Small intestine (tissue), 7 donors: ENCODE measurements at regions not wholly inside any gene's neighbourhood (a gene's known extent, or its start where the extent isn't known, plus 50 kb on each side); places are given as distances from the start of the nearest gene placed in this dataset.

Experiments
- DNase-seq, 2 donors: peaks; one replicate each; pipeline versions ENCODE4 v3.0.0 to v3.0.0-alpha.2; 2013
- FAIRE-seq: peaks from 2 replicates; lab custom pipeline; 2012; peaks lifted over from hg19 to GRCh38; lab: Jason Lieb, UNC
- H3K27ac ChIP-seq, 3 donors: one replicate each; pipeline ENCODE4 v1.5.1; 2013; ENCODE audit warnings: low read length in 2 of 3, mild to moderate bottlenecking in 2 of 3, control low read depth in 1 of 3, inconsistent platforms in 1 of 3, low read depth in 1 of 3, moderate library complexity in 1 of 3
- H3K27me3 ChIP-seq, 3 donors: one replicate each; pipeline ENCODE4 v1.6.1; 2013; ENCODE audit warnings: low read length in 3 of 3, inconsistent platforms in 1 of 3; ENCODE audit not compliant: control insufficient read depth in 3 of 3, insufficient read depth in 3 of 3
- H3K36me3 ChIP-seq, 3 donors: one replicate each; pipeline ENCODE4 v1.6.1; 2013; ENCODE audit warnings: low read length in 3 of 3, inconsistent platforms in 1 of 3, low read depth in 1 of 3, mild to moderate bottlenecking in 1 of 3, moderate library complexity in 1 of 3; ENCODE audit not compliant: control insufficient read depth in 3 of 3, insufficient read depth in 2 of 3
- H3K4me1 ChIP-seq, 3 donors: one replicate each; pipeline ENCODE4 v1.6.1; 2013; ENCODE audit warnings: low read length in 2 of 3, inconsistent platforms in 1 of 3, low read depth in 1 of 3, mild to moderate bottlenecking in 1 of 3, moderate library complexity in 1 of 3; ENCODE audit not compliant: control insufficient read depth in 3 of 3, insufficient read depth in 2 of 3
- H3K4me3 ChIP-seq, 3 donors: one replicate each; pipeline ENCODE4 v1.5.1; 2013; ENCODE audit warnings: low read length in 3 of 3, control low read depth in 1 of 3, inconsistent platforms in 1 of 3, low read depth in 1 of 3, mild to moderate bottlenecking in 1 of 3, moderate library complexity in 1 of 3
- H3K9me3 ChIP-seq, 2 donors: one replicate each; pipeline ENCODE4 v1.6.1; 2013; ENCODE audit warnings: low read depth in 1 of 2, low read length in 1 of 2; ENCODE audit not compliant: control insufficient read depth in 2 of 2, insufficient read depth in 1 of 2
- WGBS, 3 donors: extraction: QIAGEN DNeasy Blood & Tissue Kit; methylation state at CpG; one replicate each; pipeline ENCODE4 v1.1.7; 2013; 5-methylcytosine and 5-hydroxymethylcytosine counted together
- donor health status: healthy with polysubstance abuse.
- donor health status: control.
- donor health status: control.
- donor health status: Bipolar disorder and iron deficiency.
- donor health status: healthy.

- DNase-seq (no peak), FAIRE-seq (no peak)
- Histone ChIP-seq H3K27ac (no peak overlapping the region), H3K27me3 (no peaks in the 10 kb centered on the region), H3K36me3 (no peaks in the 10 kb centered on the region), H3K9me3 (no peaks in the 10 kb centered on the region), H3K4me3 (no peak overlapping the region), H3K4me1 (no peaks in the 10 kb centered on the region)
- WGBS, 3 donors, result 82 to 87% (median 87%) methylated on average over 5 of the region's 5 CpGs
These were observed 222.0 kb downstream of the SH2D4B start for GRCh38 chr10:80759693-80760092.

- 47 to 54% (median 52%) methylated on average over 2 of the region's 2 CpGs for WGBS, 3 donors
- Histone ChIP-seq H3K4me1 (no peaks in the 10 kb centered on the region), H3K36me3 (no peaks in the 10 kb centered on the region), H3K27me3 (no peaks in the 10 kb centered on the region), H3K9me3 (no peaks in the 10 kb centered on the region), H3K27ac (no peak overlapping the region), H3K4me3 (no peak overlapping the region)
- DNase-seq (no peak), FAIRE-seq (no peak)
These were observed 223.2 kb downstream of the SH2D4B start for GRCh38 chr10:80760914-80761371.

- Histone ChIP-seq H3K27ac (no peak overlapping the region), H3K27me3 (no peaks in the 10 kb centered on the region), H3K4me3 (no peak overlapping the region), H3K36me3 (no peaks in the 10 kb centered on the region), H3K9me3 (no peaks in the 10 kb centered on the region), H3K4me1 (no peaks in the 10 kb centered on the region)
- DNase-seq, result no peak
- FAIRE-seq, result no peak
- 30 to 40% (median 31%) methylated on average over 1 of the region's 1 CpG for WGBS, 3 donors
These were observed 230.3 kb downstream of the SH2D4B start for GRCh38 chr10:80767963-80768362.

GRCh38 chr10:80769700-80770160, 232.0 kb downstream of the SH2D4B start:
- Histone ChIP-seq H3K9me3 (no peaks in the 10 kb centered on the region), H3K4me1 (no peaks in the 10 kb centered on the region), H3K36me3 (no peaks in the 10 kb centered on the region), H3K27me3 (no peaks in the 10 kb centered on the region), H3K4me3 (no peak overlapping the region), H3K27ac (no peak overlapping the region)
- FAIRE-seq (no peak), DNase-seq (no peak)
- 32 to 43% (median 41%) methylated on average over 2 of the region's 2 CpGs for WGBS, 3 donors

GRCh38 chr10:80770239-80770638, 232.5 kb downstream of the SH2D4B start:
- Histone ChIP-seq H3K36me3 (no peaks in the 10 kb centered on the region), H3K4me1 (no peaks in the 10 kb centered on the region), H3K9me3 (no peaks in the 10 kb centered on the region), H3K27me3 (no peaks in the 10 kb centered on the region), H3K27ac (no peak overlapping the region), H3K4me3 (no peak overlapping the region)
- 55 to 69% (median 64%) methylated on average over 2 of the region's 2 CpGs for WGBS, 3 donors
- DNase-seq, result no peak
- no peak for FAIRE-seq

- DNase-seq (no peak), FAIRE-seq (no peak)
- Histone ChIP-seq H3K36me3 (no peaks in the 10 kb centered on the region), H3K27me3 (no peaks in the 10 kb centered on the region), H3K9me3 (no peaks in the 10 kb centered on the region), H3K4me1 (no peaks in the 10 kb centered on the region), H3K27ac (no peak overlapping the region), H3K4me3 (no peak overlapping the region)
- 56 to 71% (median 60%) methylated on average over 1 of the region's 1 CpG for WGBS, 3 donors
These were observed 233.6 kb downstream of the SH2D4B start for GRCh38 chr10:80771285-80771684.

GRCh38 chr10:80771902-80772555, 234.3 kb downstream of the SH2D4B start:
- FAIRE-seq, result no peak
- WGBS, 3 donors, result 68 to 78% (median 72%) methylated on average over 10 of the region's 10 CpGs
- Histone ChIP-seq H3K36me3 (no peaks in the 10 kb centered on the region), H3K27ac (no peak overlapping the region), H3K9me3 (no peaks in the 10 kb centered on the region), H3K27me3 (no peaks in the 10 kb centered on the region), H3K4me3 (no peak overlapping the region), H3K4me1 (no peaks in the 10 kb centered on the region)
- DNase-seq, result no peak

- FAIRE-seq, result no peak
- WGBS, 3 donors, result 71 to 91% (median 88%) methylated on average over 3 of the region's 3 CpGs
- no peaks in the 10 kb centered on the region for H3K36me3 ChIP-seq
- H3K4me3 ChIP-seq, result no peak overlapping the region
- no peaks in the 10 kb centered on the region for H3K4me1 ChIP-seq
- H3K27ac ChIP-seq, result no peak overlapping the region
- no peaks in the 10 kb centered on the region for H3K9me3 ChIP-seq
- H3K27me3 ChIP-seq, result no peaks in the 10 kb centered on the region
- DNase-seq, result no peak
These were observed 234.9 kb downstream of the SH2D4B start for GRCh38 chr10:80772596-80772995.

GRCh38 chr10:80784695-80785094, 247.0 kb downstream of the SH2D4B start:
- DNase-seq (no peak), FAIRE-seq (no peak)
- no peaks in the 10 kb centered on the region for H3K36me3 ChIP-seq
- H3K27me3 ChIP-seq, result no peaks in the 10 kb centered on the region
- H3K4me1 ChIP-seq, result no peaks in the 10 kb centered on the region
- no peak overlapping the region for H3K27ac ChIP-seq
- no peaks in the 10 kb centered on the region for H3K9me3 ChIP-seq
- H3K4me3 ChIP-seq, result no peak overlapping the region
- 96 to 99% (median 97%) methylated on average over 2 of the region's 2 CpGs for WGBS, 3 donors
